22Rv1 (cell line): ENCODE measurements at regions not wholly inside any gene's neighbourhood (a gene's known extent, or its start where the extent isn't known, plus 50 kb on each side); places are given as distances from the start of the nearest gene placed in this dataset.

Experiments used
- H3K27ac ChIP-seq: fragments of 450-650 bp; 2 replicates; pipeline ENCODE4 v1.5.1; 2017
- CTCF ChIP-seq: fragments of 450-650 bp; IDR thresholded peaks from 2 replicates; pipeline ENCODE4 v1.5.1; 2017; ENCODE audit warnings: mild to moderate bottlenecking
- ZFX ChIP-seq: fragments of 450-650 bp; IDR thresholded peaks from 2 replicates; pipeline ENCODE4 v1.6.1; 2017; ENCODE audit warnings: antibody characterized with exemption, borderline replicate concordance

- TF ChIP-seq ZFX: no peak
- TF ChIP-seq CTCF: no peak
These were observed 185.2 kb upstream of the RGMA start for GRCh38 chr15:93274257-93274656.

DNA sequence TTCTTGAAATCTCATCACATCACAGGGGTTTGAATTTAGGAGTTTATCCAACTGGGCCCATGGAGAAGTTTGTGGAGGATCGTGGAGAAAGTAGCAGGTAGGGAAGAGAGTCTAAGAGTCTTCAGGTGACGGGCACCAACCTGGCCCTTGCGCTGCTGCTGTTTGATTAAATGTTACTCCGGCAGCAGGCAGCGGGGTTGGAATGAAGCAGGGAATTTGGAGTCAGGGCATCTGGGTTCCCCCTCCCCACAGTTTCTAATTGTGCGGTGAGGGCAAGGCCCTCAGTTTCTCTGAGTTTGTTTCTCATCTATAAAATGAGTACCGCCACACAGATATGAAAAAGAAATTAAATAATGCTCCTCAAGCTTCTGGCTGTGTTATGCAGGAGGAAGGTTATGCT is 182.9 kb upstream of the RGMA start:
- TF ChIP-seq CTCF (no peak), ZFX (no peak)
- no peak overlapping the region for H3K27ac ChIP-seq

More at GRCh38 chr15:93274257-93274656, 185.2 kb upstream of the RGMA start:
- no peak overlapping the region for H3K27ac ChIP-seq

DNA sequence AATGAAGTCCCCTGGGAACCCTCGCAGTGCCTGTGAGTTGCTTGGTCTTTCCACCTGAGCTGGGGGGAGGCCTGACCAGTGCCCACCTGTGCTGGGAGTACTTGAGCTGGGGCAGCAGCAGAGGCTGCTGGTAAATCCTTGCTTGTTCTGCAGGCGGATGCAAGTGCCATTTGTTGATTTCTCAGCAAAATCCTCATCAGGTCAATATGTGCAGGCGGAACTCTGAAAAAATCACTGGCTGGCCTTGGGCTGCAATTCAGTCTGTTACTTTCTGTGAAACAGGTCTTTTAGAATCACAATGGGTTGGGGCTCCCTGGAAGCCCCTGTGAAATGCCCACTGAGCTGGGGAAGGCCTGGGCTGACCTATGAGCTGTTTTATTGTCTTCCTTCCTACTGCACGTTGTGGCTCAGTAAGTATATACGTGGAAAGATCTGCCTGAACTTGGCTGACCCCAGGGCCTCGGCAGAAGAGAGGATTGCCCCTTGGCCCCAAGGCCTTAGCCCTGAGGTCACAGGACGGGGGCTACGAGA is 182.0 kb upstream of the RGMA start:
- TF ChIP-seq ZFX (no peak), CTCF (no peak)
- H3K27ac ChIP-seq: no peak overlapping the region

GRCh38 chr15:93268066-93268465 is 179.1 kb upstream of the RGMA start:
- TF ChIP-seq CTCF: no peak
- TF ChIP-seq ZFX: no peak
- no peak overlapping the region for H3K27ac ChIP-seq

DNA sequence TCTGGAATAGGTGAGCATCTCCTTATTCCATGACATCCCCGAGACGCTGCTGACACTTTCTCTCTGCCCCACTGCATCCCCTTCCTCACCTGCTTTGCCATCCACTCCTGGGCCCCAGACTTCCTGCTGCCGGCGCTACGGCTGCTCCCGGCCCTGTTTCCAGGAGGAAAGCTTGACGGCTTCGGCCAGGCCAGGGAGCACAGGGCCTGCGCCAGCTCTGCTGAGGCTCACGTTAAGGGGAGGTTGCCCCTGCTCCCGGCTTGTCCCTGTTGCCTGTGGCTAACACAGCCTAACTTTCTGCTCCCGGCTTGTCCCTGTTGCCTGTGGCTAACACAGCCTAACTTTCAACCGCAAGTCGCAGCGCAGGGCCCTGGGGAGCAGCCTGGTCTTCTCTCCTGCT is 177.3 kb upstream of the RGMA start:
- no peak for TF ChIP-seq CTCF
- TF ChIP-seq ZFX: no peak
- no peak overlapping the region for H3K27ac ChIP-seq

DNA sequence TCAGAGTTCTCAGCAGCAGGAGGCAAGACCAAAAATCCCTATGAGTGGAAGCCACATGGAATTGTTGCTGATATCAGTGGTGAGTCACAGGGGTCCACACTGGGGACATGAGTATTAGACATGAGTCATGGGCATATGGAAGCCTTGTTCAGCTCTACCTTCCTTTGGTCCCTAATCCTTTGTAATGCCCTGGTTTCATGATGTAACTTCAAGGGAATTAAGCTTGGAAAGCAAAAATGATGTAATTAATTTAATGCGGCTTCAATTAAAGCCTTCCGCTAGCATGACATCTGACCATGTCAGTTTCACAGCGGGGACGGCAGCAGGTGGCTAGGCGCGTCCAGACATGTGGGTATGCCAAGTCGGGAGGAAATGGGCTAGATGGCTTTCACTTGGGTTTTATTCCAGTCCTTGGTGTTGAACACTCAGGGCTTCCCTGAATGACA is 176.1 kb upstream of the RGMA start:
- TF ChIP-seq ZFX: no peak
- TF ChIP-seq CTCF: no peak
- no peak overlapping the region for H3K27ac ChIP-seq

- H3K27ac ChIP-seq: no peak overlapping the region
- TF ChIP-seq CTCF: no peak
- TF ChIP-seq ZFX: no peak
These were observed 172.8 kb upstream of the RGMA start for GRCh38 chr15:93261845-93262244.
